ENCODE measurements at regions not wholly inside any gene's neighbourhood (a gene's known extent, or its start where the extent isn't known, plus 50 kb on each side); places are given as distances from the start of the nearest gene placed in this dataset.

DNA sequence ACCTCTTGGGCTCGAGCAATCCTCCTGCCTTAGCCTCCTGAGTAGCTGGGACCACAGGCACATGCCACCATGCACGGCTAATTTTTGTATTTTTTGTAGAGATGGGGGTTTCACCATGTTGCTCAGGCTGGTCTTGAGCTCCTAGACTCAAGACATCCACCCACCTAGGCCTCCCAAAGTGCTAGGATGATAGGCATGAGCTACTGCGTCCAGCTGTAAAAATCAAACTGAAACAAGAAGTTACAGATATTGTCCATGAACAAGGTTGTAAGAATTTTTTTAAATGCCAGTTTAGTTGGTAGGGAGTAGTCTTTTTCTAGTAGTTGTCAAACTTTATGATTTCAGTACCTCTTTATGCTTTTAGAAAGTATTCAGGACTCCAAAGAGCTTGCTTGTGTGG is 424.4 kb upstream of the PMFBP1 start:
- H3K4me2 ChIP-seq (ENCODE audit: insufficient read depth in 1 of 2, low read depth in 2 of 2, low read length in 2 of 2): no peak overlapping the region
- ChIA-PET POLR2A (ENCODE audit: partially characterized antibody) (no interaction called here), CTCF (ENCODE audit: partially characterized antibody) (no interaction called here)
- H3K9ac ChIP-seq (replicated peaks in 1 of 4; ENCODE audit: extremely low read depth in 1 of 4, low read depth in 3 of 4, low read length in 3 of 4): no peak overlapping the region
- H3K4me1 ChIP-seq (replicated peaks in 1 of 4; ENCODE audit: control insufficient read depth in 3 of 4, insufficient read depth in 4 of 4, low read length in 3 of 4): no peaks in the 10 kb centered on the region; a peak in 1 of 7 replicates
- no peaks in the 10 kb centered on the region for H4K20me1 ChIP-seq (replicated peaks in 1 of 2; ENCODE audit: control insufficient read depth in 1 of 2, insufficient read depth in 2 of 2, low read length in 2 of 2)
- H3K9me3 ChIP-seq (ENCODE audit: insufficient read depth in 2 of 2, low read depth in 1 of 2, low read length in 1 of 2): no peaks in the 10 kb centered on the region
- H3K4ac ChIP-seq (replicated peaks; ENCODE audit: insufficient read length, low read depth, low read length): no peak overlapping the region
- DNase-seq (ENCODE audit: low read depth in 1 of 2, low spot score in 2 of 2) (no peak), FAIRE-seq (no peak)
- no peak overlapping the region for H3K23ac ChIP-seq (ENCODE audit: insufficient read length)
- H3K27ac ChIP-seq (ENCODE audit: low read depth, low read length): no peak overlapping the region
- 91% methylated on average over 3 of the region's 3 CpGs; no CpG with 5 or more reads in 1 of the 2 experiments for WGBS, 2 experiments (ENCODE audit: extremely low coverage in 1 of 2, insufficient coverage in 1 of 2, insufficient read length in 1 of 2, insufficient replicate concordance in 2 of 2, low coverage in 1 of 2, low lambda C conversion rate in 2 of 2, missing lambda C conversion rate in 1 of 2)
- no peak overlapping the region for H4K91ac ChIP-seq (replicated peaks; ENCODE audit: insufficient read length, low read length)
- H3K79me2 ChIP-seq (ENCODE audit: control insufficient read depth in 1 of 2, insufficient read depth in 2 of 2, low read length in 2 of 2): peaks cover 0 to 2% of the 10 kb centered on the region in 2 experiments; a peak in 1 of 4 replicates
- no peak overlapping the region for H3K4me3 ChIP-seq (ENCODE audit: extremely low read depth in 1 of 4, insufficient read depth in 2 of 4, low read depth in 3 of 4, low read length in 4 of 4)
- no peak overlapping the region for H2BK12ac ChIP-seq (ENCODE audit: low read depth, low read length)
- H2AK5ac ChIP-seq (ENCODE audit: low read depth, low read length): no peak overlapping the region
- H3K23me2 ChIP-seq (ENCODE audit: low read depth, low read length): no peaks in the 10 kb centered on the region
- H3K36me3 ChIP-seq (ENCODE audit: control insufficient read depth in 2 of 4, insufficient read depth in 4 of 4, low read length in 3 of 4): no peaks in the 10 kb centered on the region
- no peak overlapping the region for H4K5ac ChIP-seq (ENCODE audit: insufficient read length, low read depth, low read length)
- no peak overlapping the region for H2BK15ac ChIP-seq (ENCODE audit: low read length)
- H3K56ac ChIP-seq (replicated peaks; ENCODE audit: insufficient read length, low read depth, low read length): no peak overlapping the region
- H2BK20ac ChIP-seq (ENCODE audit: low read length): no peak overlapping the region
- peaks cover 4% of the 10 kb centered on the region for H3K79me1 ChIP-seq (ENCODE audit: low read depth, low read length)
- no peak overlapping the region for H4K8ac ChIP-seq (ENCODE audit: extremely low read depth, insufficient read depth, low read length)
- H2BK120ac ChIP-seq (replicated peaks; ENCODE audit: low read depth, low read length): no peak overlapping the region
- no peak overlapping the region for H3K18ac ChIP-seq (ENCODE audit: extremely low read depth, low read length)
- H2BK5ac ChIP-seq (ENCODE audit: low read depth, low read length): no peak overlapping the region
- TF ChIP-seq GABPA (IDR thresholded peaks at IDR 0.05; ENCODE audit: borderline replicate concordance, insufficient read depth, low read length) (no peak), HDAC2 (IDR thresholded peaks at IDR 0.05; ENCODE audit: borderline replicate concordance in 1 of 2, low read depth in 2 of 2, low read length in 2 of 2) (no peak), JUND (IDR thresholded peaks at IDR 0.05; ENCODE audit: low read length) (no peak), PHF8 (conservative IDR thresholded peaks at IDR 0.05; ENCODE audit: low read depth, low read length) (no peak)
- H2AFZ ChIP-seq (ENCODE audit: low read length): no peak overlapping the region
- no peak overlapping the region for H3K14ac ChIP-seq (ENCODE audit: insufficient read length)
- H3K27me3 ChIP-seq (replicated peaks in 1 of 4; ENCODE audit: control insufficient read depth in 3 of 4, extremely low read depth in 1 of 4, insufficient read depth in 3 of 4, low read length in 3 of 4): no peaks in the 10 kb centered on the region
